WTC11 (cell line): ENCODE measurements at regions not wholly inside any gene's neighbourhood (a gene's known extent, or its start where the extent isn't known, plus 50 kb on each side); places are given as distances from the start of the nearest gene placed in this dataset.

Source experiments
- ATAC-seq: fragments of 200-7000 bp; cut with Tn5 transposase; 2 replicates; pipeline ENCODE4 v1.10.0; 2021; ENCODE audit warnings: mild to moderate bottlenecking, moderate library complexity
- CTCF ChIA-PET: fragments of 300-600 bp; sonication (Branson Sonifier 250); formaldehyde crosslinking; loops from one replicate; lab custom pipeline; 2021; ENCODE audit warnings: antibody characterized with exemption; lab: Charles Lee
- POLR2A ChIA-PET: fragments of 350-600 bp; sonication (Branson Sonifier 250); formaldehyde crosslinking; loops from one replicate; lab custom pipeline; 2021; ENCODE audit warnings: antibody characterized with exemption; lab: Charles Lee
- DNase-seq: peaks from one replicate; pipeline ENCODE4 v3.0.0; 2021; ENCODE audit warnings: low spot score
- H3K27ac Mint-ChIP-seq: 2 replicates; pipeline ENCODE4 v1.8.0; 2021; ENCODE audit warnings: mixed read lengths
- H3K27me3 Mint-ChIP-seq: 2 replicates; pipeline ENCODE4 v1.8.0; 2021; ENCODE audit warnings: low read depth, mild to moderate bottlenecking, moderate library complexity, mixed read lengths
- H3K36me3 Mint-ChIP-seq: 2 replicates; pipeline ENCODE4 v1.8.0; 2021; ENCODE audit warnings: mixed read lengths
- H3K4me1 Mint-ChIP-seq: 2 replicates; pipeline ENCODE4 v1.8.0; 2022; ENCODE audit warnings: mixed read lengths
- H3K4me3 Mint-ChIP-seq: 2 replicates; pipeline ENCODE4 v1.8.0; 2021; ENCODE audit warnings: mild to moderate bottlenecking, moderate library complexity, mixed read lengths
- H3K9me3 Mint-ChIP-seq: 2 replicates; pipeline ENCODE4 v1.8.0; 2021; ENCODE audit warnings: mixed read lengths
- ATF1 ChIP-seq: sonication (generic); formaldehyde crosslinking; IDR thresholded peaks from 2 replicates; pipeline ENCODE4 v1.8.1; 2023; ENCODE audit warnings: mild to moderate bottlenecking, moderate library complexity, missing genetic modification reagents
- FOXK1 ChIP-seq: sonication (generic); formaldehyde crosslinking; IDR thresholded peaks from 2 replicates; pipeline ENCODE4 v1.8.0; 2022; ENCODE audit warnings: mild to moderate bottlenecking, moderate library complexity, missing genetic modification reagents
- FOXP1 ChIP-seq: sonication (generic); formaldehyde crosslinking; IDR thresholded peaks from 2 replicates; pipeline ENCODE4 v1.8.0; 2022; ENCODE audit warnings: missing genetic modification reagents, mild to moderate bottlenecking, moderate library complexity, borderline replicate concordance
- GRHL2 ChIP-seq: fragments of 250-450 bp; sonication (Bioruptor Pico); IDR thresholded peaks from 2 replicates; pipeline ENCODE4 v1.8.0; 2022; ENCODE audit warnings: mild to moderate bottlenecking, moderate library complexity; ENCODE audit not compliant: insufficient replicate concordance, severe bottlenecking
- HMGA2 ChIP-seq: fragments of 250-450 bp; sonication (Bioruptor Pico); IDR thresholded peaks from 2 replicates; pipeline ENCODE4 v1.4.0; 2021; ENCODE audit warnings: mild to moderate bottlenecking, moderate library complexity
- IRF2 ChIP-seq: sonication (generic); formaldehyde crosslinking; IDR thresholded peaks from 2 replicates; pipeline ENCODE4 v1.8.0; 2022; ENCODE audit warnings: low read depth, missing genetic modification reagents, borderline replicate concordance
- NFATC4 ChIP-seq: fragments of 250-450 bp; sonication (Bioruptor Pico); IDR thresholded peaks from 2 replicates; pipeline ENCODE4 v1.9.0; 2021; ENCODE audit warnings: mild to moderate bottlenecking
- NR2C2 ChIP-seq: sonication (generic); formaldehyde crosslinking; IDR thresholded peaks from 2 replicates; pipeline ENCODE4 v1.8.0; 2022; ENCODE audit warnings: mild to moderate bottlenecking, missing genetic modification reagents
- OVOL2 ChIP-seq: fragments of 250-450 bp; sonication (Bioruptor Pico); IDR thresholded peaks from 2 replicates; pipeline ENCODE4 v1.9.0; 2021; ENCODE audit warnings: mild to moderate bottlenecking, borderline replicate concordance
- PRRX2 ChIP-seq: fragments of 250-450 bp; sonication (Bioruptor Pico); IDR thresholded peaks from 2 replicates; pipeline ENCODE4 v1.8.0; 2021; ENCODE audit warnings: mild to moderate bottlenecking
- RELA ChIP-seq: sonication (generic); formaldehyde crosslinking; IDR thresholded peaks from 2 replicates; pipeline ENCODE4 v1.8.1; 2022; ENCODE audit warnings: missing genetic modification reagents, mild to moderate bottlenecking, borderline replicate concordance
- SMAD4 ChIP-seq: sonication (generic); formaldehyde crosslinking; IDR thresholded peaks from 2 replicates; pipeline ENCODE4 v1.8.0; 2022; ENCODE audit warnings: mild to moderate bottlenecking, missing genetic modification reagents
- ZBTB21 ChIP-seq: sonication (generic); formaldehyde crosslinking; IDR thresholded peaks from 2 replicates; pipeline ENCODE4 v1.8.1; 2023; ENCODE audit warnings: mild to moderate bottlenecking, missing genetic modification reagents, borderline replicate concordance
- ZNF121 ChIP-seq: sonication (generic); formaldehyde crosslinking; IDR thresholded peaks from 2 replicates; pipeline ENCODE4 v1.8.0; 2023; ENCODE audit warnings: missing genetic modification reagents
- ZNF416 ChIP-seq: fragments of 250-450 bp; sonication (Bioruptor Pico); IDR thresholded peaks from 2 replicates; pipeline ENCODE4 v1.9.0; 2021; ENCODE audit warnings: mild to moderate bottlenecking, inconsistent platforms
- ZNF423 ChIP-seq: fragments of 250-450 bp; sonication (Bioruptor Pico); IDR thresholded peaks from 2 replicates; pipeline ENCODE4 v2.1.2; 2022; ENCODE audit warnings: mild to moderate bottlenecking, moderate library complexity
- ZNF671 ChIP-seq: fragments of 250-450 bp; sonication (Bioruptor Pico); IDR thresholded peaks from 2 replicates; pipeline ENCODE4 v1.8.0; 2021; ENCODE audit warnings: mild to moderate bottlenecking
- TF ChIP-seq, protein P1 (sequence below): sonication (generic); formaldehyde crosslinking; IDR thresholded peaks from 2 replicates; pipeline ENCODE4 v1.8.1; 2023; ENCODE audit warnings: mild to moderate bottlenecking, missing genetic modification reagents, moderate library complexity
- TF ChIP-seq, protein P2 (sequence below): fragments of 250-450 bp; sonication (Bioruptor Pico); IDR thresholded peaks from 2 replicates; pipeline ENCODE4 v1.9.0; 2021; ENCODE audit warnings: moderate library complexity, mild to moderate bottlenecking, inconsistent platforms, borderline replicate concordance
- TF ChIP-seq, protein P3 (sequence below): sonication (generic); formaldehyde crosslinking; IDR thresholded peaks from 2 replicates; pipeline ENCODE4 v1.8.0; 2022; ENCODE audit warnings: mild to moderate bottlenecking, missing genetic modification reagents
- TF ChIP-seq, protein P4 (sequence below): sonication (generic); formaldehyde crosslinking; IDR thresholded peaks from 2 replicates; pipeline ENCODE4 v1.8.0; 2022; ENCODE audit warnings: mild to moderate bottlenecking, missing genetic modification reagents
- TF ChIP-seq, protein P5 (sequence below): sonication (generic); formaldehyde crosslinking; IDR thresholded peaks from 2 replicates; pipeline ENCODE4 v1.8.0; 2023; ENCODE audit warnings: mild to moderate bottlenecking, missing genetic modification reagents
- TF ChIP-seq, protein P6 (sequence below): fragments of 250-450 bp; sonication (Bioruptor Pico); IDR thresholded peaks from 2 replicates; pipeline ENCODE4 v1.9.0; 2021; ENCODE audit warnings: mild to moderate bottlenecking
- TF ChIP-seq, protein P7 (sequence below): sonication (generic); formaldehyde crosslinking; IDR thresholded peaks from 2 replicates; pipeline ENCODE4 v1.8.0; 2022; ENCODE audit warnings: mild to moderate bottlenecking, missing genetic modification reagents

DNA sequence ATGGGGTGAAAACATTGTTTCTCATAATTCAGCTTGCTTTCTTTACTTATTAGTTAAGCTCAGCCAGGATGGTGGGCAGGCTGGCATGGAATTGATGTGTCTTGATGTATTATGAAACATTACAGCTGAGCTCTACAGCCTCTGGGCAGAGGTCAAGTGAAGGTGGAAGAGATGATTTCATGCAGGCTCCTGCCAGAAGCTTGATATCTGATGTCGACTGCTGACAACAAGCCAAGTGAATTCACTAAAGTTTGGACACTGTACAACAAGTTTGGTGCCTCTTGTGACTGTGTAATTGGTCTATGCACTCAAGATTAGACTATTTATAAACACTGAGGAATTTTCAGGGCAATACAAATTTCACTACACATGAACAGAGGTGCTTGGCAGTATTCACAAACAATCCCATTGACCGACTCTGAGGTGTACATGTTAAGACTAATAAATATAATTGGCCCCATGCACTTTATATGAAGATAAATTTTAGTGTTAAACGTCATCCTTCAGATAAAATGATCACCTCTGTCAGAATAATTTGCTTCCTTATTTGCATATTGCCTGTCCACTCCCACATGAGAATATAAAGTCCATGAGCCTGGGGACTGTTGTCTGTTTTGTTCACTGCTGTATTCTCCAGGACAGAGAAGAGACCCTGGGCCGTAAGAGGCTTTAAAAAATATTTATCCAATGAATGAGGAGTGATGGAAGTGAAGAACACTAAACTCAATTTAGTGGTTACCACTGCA, 612.2 kb downstream of the IQCM start:
- POLR2A ChIA-PET, result no interaction called here
- no peak for ATAC-seq

DNA sequence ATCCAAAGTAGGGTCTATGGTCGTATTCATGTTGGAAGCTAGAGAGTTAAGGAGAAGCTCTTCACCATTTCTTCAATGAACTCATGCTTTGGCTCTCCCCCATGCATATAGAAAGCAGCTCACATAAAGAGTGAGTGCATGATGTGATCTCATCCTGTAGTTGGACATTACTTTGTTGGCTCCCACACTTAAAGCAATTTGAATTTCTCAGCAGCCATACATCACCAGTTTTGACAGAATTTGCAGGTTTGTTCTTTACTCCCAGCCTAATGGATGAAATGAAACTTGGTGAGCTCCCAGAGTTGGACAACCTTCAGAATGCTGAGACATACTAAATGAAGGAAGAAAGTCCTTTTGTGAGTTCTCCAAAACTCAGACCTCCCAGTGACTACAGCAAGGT, 613.5 kb downstream of the IQCM start:
- Mint-ChIP-seq H3K4me1 (0 out of 2 replicates have a peak, but pooled peaks cover 2% of the 10 kb centered on the region), H3K36me3 (no peaks in the 10 kb centered on the region)
- CTCF ChIA-PET, result no interaction called here

More for the DNA sequence above, 612.2 kb downstream of the IQCM start:
- H3K36me3 Mint-ChIP-seq, result no peaks in the 10 kb centered on the region
- no peak for TF ChIP-seq ZBTB21
- 0 out of 2 replicates have a peak, but pooled peaks cover 2% of the 10 kb centered on the region for H3K4me1 Mint-ChIP-seq
- no peak for DNase-seq
- H3K27ac Mint-ChIP-seq, result no peak overlapping the region
- no peaks in the 10 kb centered on the region for H3K9me3 Mint-ChIP-seq
- H3K27me3 Mint-ChIP-seq, result no peaks in the 10 kb centered on the region
- CTCF ChIA-PET, result no interaction called here
- H3K4me3 Mint-ChIP-seq, result no peak overlapping the region

DNA sequence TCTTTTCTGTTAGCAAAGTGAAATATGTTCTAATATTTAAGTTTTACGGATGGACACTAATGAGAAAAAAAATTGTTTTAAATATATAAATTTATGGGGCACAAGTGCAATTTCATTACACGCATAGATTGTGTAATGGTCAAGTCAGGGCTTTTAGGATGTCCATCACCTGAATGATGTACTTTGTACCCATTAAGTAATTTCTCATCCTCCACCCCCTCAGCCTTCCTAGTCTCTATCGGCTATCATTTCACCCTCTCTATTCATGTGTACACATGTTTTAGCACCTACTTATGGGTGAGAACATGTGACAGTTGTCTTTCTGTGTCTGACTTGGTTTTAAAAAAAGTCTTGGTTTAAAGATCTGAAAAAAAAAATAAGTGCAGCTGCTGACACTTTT, 616.0 kb downstream of the IQCM start:
- ChIA-PET POLR2A (no interaction called here), CTCF (no interaction called here)
- H3K4me3 Mint-ChIP-seq, result no peak overlapping the region
- H3K4me1 Mint-ChIP-seq, result 0 out of 2 replicates have a peak, but pooled peaks cover 2% of the 10 kb centered on the region
- H3K27me3 Mint-ChIP-seq, result no peaks in the 10 kb centered on the region
- no peaks in the 10 kb centered on the region for H3K9me3 Mint-ChIP-seq
- DNase-seq (no peak), ATAC-seq (no peak)
- no peaks in the 10 kb centered on the region for H3K36me3 Mint-ChIP-seq
- H3K27ac Mint-ChIP-seq, result no peak overlapping the region
- TF ChIP-seq, protein P1, sequence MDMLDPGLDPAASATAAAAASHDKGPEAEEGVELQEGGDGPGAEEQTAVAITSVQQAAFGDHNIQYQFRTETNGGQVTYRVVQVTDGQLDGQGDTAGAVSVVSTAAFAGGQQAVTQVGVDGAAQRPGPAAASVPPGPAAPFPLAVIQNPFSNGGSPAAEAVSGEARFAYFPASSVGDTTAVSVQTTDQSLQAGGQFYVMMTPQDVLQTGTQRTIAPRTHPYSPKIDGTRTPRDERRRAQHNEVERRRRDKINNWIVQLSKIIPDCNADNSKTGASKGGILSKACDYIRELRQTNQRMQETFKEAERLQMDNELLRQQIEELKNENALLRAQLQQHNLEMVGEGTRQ, result no peak
- TF ChIP-seq RELA (CRISPR knock-in tag) (no peak), PRRX2 (no peak), OVOL2 (CRISPR knock-in tag) (no peak), ZNF416 (no peak), FOXP1 (CRISPR knock-in tag) (no peak), ZNF423 (CRISPR knock-in tag) (no peak)
- TF ChIP-seq, protein P2, sequence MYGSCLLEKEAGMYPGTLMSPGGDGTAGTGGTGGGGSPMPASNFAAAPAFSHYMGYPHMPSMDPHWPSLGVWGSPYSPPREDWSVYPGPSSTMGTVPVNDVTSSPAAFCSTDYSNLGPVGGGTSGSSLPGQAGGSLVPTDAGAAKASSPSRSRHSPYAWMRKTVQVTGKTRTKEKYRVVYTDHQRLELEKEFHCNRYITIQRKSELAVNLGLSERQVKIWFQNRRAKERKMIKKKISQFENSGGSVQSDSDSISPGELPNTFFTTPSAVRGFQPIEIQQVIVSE, result no peak
- TF ChIP-seq, protein P3, sequence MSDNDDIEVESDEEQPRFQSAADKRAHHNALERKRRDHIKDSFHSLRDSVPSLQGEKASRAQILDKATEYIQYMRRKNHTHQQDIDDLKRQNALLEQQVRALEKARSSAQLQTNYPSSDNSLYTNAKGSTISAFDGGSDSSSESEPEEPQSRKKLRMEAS (CRISPR knock-in tag), result no peak
- TF ChIP-seq, protein P4, sequence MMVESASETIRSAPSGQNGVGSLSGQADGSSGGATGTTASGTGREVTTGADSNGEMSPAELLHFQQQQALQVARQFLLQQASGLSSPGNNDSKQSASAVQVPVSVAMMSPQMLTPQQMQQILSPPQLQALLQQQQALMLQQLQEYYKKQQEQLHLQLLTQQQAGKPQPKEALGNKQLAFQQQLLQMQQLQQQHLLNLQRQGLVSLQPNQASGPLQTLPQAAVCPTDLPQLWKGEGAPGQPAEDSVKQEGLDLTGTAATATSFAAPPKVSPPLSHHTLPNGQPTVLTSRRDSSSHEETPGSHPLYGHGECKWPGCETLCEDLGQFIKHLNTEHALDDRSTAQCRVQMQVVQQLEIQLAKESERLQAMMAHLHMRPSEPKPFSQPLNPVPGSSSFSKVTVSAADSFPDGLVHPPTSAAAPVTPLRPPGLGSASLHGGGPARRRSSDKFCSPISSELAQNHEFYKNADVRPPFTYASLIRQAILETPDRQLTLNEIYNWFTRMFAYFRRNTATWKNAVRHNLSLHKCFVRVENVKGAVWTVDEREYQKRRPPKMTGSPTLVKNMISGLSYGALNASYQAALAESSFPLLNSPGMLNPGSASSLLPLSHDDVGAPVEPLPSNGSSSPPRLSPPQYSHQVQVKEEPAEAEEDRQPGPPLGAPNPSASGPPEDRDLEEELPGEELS (CRISPR knock-in tag), result no peak
- TF ChIP-seq, protein P5, sequence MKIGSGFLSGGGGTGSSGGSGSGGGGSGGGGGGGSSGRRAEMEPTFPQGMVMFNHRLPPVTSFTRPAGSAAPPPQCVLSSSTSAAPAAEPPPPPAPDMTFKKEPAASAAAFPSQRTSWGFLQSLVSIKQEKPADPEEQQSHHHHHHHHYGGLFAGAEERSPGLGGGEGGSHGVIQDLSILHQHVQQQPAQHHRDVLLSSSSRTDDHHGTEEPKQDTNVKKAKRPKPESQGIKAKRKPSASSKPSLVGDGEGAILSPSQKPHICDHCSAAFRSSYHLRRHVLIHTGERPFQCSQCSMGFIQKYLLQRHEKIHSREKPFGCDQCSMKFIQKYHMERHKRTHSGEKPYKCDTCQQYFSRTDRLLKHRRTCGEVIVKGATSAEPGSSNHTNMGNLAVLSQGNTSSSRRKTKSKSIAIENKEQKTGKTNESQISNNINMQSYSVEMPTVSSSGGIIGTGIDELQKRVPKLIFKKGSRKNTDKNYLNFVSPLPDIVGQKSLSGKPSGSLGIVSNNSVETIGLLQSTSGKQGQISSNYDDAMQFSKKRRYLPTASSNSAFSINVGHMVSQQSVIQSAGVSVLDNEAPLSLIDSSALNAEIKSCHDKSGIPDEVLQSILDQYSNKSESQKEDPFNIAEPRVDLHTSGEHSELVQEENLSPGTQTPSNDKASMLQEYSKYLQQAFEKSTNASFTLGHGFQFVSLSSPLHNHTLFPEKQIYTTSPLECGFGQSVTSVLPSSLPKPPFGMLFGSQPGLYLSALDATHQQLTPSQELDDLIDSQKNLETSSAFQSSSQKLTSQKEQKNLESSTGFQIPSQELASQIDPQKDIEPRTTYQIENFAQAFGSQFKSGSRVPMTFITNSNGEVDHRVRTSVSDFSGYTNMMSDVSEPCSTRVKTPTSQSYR (CRISPR knock-in tag), result no peak
- TF ChIP-seq, protein P6, sequence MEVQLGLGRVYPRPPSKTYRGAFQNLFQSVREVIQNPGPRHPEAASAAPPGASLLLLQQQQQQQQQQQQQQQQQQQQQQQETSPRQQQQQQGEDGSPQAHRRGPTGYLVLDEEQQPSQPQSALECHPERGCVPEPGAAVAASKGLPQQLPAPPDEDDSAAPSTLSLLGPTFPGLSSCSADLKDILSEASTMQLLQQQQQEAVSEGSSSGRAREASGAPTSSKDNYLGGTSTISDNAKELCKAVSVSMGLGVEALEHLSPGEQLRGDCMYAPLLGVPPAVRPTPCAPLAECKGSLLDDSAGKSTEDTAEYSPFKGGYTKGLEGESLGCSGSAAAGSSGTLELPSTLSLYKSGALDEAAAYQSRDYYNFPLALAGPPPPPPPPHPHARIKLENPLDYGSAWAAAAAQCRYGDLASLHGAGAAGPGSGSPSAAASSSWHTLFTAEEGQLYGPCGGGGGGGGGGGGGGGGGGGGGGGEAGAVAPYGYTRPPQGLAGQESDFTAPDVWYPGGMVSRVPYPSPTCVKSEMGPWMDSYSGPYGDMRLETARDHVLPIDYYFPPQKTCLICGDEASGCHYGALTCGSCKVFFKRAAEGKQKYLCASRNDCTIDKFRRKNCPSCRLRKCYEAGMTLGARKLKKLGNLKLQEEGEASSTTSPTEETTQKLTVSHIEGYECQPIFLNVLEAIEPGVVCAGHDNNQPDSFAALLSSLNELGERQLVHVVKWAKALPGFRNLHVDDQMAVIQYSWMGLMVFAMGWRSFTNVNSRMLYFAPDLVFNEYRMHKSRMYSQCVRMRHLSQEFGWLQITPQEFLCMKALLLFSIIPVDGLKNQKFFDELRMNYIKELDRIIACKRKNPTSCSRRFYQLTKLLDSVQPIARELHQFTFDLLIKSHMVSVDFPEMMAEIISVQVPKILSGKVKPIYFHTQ (CRISPR knock-in tag), result no peak

More for the DNA sequence above, 613.5 kb downstream of the IQCM start:
- no peaks in the 10 kb centered on the region for H3K27me3 Mint-ChIP-seq
- no peaks in the 10 kb centered on the region for H3K9me3 Mint-ChIP-seq
- TF ChIP-seq ZNF671 (CRISPR knock-in tag) (no peak), NFATC4 (CRISPR knock-in tag) (no peak), GRHL2 (CRISPR knock-in tag) (no peak), ATF1 (CRISPR knock-in tag) (no peak), IRF2 (CRISPR knock-in tag) (no peak), FOXK1 (CRISPR knock-in tag) (no peak), ZNF423 (CRISPR knock-in tag) (no peak), NR2C2 (CRISPR knock-in tag) (no peak), SMAD4 (CRISPR knock-in tag) (no peak), FOXP1 (CRISPR knock-in tag) (no peak), HMGA2 (CRISPR knock-in tag) (no peak), ZNF121 (CRISPR knock-in tag) (no peak)
- TF ChIP-seq, protein P1, result no peak
- TF ChIP-seq, protein P7, sequence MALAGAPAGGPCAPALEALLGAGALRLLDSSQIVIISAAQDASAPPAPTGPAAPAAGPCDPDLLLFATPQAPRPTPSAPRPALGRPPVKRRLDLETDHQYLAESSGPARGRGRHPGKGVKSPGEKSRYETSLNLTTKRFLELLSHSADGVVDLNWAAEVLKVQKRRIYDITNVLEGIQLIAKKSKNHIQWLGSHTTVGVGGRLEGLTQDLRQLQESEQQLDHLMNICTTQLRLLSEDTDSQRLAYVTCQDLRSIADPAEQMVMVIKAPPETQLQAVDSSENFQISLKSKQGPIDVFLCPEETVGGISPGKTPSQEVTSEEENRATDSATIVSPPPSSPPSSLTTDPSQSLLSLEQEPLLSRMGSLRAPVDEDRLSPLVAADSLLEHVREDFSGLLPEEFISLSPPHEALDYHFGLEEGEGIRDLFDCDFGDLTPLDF (CRISPR knock-in tag), result no peak
- DNase-seq (no peak), ATAC-seq (no peak)
- POLR2A ChIA-PET, result no interaction called here
- no peak overlapping the region for H3K4me3 Mint-ChIP-seq
- H3K27ac Mint-ChIP-seq, result no peak overlapping the region
